HUDEP-2 (cell line): ENCODE measurements at regions not wholly inside any gene's neighbourhood (a gene's known extent, or its start where the extent isn't known, plus 50 kb on each side); places are given as distances from the start of the nearest gene placed in this dataset.
"Not testable (repeated sequence)": the region's sequence is repeated elsewhere in the genome, so short reads cannot be mapped to it uniquely, and the experiment has no call there.

Source experiments
- DNase-seq, 76 experiments: peaks; one replicate each; lab custom pipeline; 2025; ENCODE audit not compliant: unreplicated experiment in 76 of 76; lab: John Stamatoyannopoulos, UW

DNA sequence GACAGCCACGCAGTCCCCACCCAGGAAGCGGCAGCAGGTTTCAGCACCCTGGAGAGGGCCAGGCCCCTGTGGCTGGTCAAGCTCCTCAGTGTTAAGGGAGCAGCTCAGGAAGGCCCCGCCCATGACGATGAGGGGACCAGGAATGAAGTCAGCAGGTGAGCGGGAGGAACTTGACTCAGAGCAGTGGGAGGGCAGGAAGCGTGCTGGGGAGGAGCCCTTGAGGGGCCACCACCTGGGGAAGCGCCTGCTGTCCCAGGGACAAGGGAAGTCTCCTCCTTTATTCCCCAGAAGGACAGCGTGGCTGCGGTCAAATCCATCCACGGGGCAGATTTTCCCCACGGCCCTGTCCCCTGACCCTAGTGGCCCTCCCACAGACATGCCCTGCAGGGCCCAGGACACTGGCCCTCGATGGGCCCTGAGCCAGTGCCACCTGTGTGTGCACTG lies 357.6 kb downstream of the ADGRD1 start:
- DNase-seq, result not testable (repeated sequence)

DNA sequence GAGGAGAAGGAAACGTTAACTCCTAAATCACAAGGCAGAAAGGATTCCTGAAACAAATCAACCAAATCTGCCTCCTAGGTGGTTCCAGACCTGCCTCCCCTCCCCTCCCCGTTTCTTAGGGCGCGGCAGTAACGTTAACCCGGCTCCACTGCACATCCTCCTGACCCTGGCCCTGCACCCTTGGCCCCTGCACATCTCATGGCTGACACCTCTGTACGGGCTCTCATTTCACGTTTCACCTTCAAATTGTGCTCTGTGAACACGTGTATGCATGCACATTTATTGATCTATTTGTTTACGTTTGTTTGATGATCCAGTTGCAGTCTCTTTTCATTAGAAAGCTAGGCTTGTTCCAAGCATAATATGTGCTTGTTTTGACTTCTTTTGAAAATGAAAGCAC lies 358.1 kb downstream of the ADGRD1 start:
- no peak for DNase-seq

DNA sequence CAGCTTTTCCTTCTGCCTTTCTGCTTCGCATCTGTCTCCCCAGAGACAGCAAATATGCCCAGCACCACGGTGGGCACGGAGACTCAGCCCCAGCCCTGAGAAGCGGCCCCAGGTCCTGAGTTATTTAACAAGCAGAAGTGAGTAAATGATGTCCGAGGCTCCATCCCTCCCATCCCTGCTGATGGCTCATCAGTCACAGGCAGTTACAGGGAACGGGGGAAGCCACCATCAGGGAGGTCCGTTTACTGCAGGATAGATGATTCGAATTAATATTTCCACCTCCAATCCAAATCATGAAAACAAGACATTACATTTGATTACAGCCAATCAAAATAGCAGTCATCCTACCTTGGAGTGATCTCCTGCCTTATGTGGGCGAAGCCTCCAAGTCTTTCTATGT lies 358.7 kb downstream of the ADGRD1 start:
- not testable (repeated sequence) for DNase-seq

DNA sequence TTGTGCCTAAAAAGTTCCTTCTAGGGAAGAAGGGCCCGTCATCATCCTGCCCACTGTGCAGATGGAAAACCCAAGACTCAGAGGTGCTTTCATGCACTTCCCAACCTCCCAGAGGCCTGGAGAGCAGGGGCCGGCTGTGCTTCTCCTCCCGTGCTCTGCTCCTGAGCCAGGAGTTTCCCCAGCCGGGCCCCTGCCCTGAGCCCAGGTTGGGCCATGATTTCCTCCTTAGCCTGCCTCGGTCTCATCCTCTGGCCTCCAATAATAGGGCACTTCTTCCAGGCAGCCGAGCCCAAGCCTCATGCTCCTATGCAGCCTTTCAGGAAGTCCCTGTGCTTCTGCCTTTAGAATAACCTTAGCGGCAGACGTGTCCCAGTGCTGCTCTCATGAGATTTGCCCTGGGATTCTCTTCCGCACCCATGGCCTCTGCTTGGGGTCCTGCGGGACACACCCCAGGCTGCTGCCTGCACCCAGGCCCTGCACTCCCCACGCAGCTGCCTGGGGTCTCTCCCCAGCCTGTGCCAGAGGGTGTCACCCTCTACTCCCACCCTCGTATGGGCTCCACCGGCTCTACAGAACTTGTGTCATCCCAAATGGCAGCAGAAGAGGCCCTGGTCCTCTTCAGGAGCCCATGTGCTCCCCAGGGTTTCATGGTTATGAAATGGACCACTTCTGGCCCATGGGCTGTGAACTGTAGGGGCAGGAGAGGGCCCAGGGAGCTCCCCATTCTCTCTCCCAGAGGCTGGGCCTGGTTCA lies 359.3 kb downstream of the ADGRD1 start:
- no peak for DNase-seq

DNA sequence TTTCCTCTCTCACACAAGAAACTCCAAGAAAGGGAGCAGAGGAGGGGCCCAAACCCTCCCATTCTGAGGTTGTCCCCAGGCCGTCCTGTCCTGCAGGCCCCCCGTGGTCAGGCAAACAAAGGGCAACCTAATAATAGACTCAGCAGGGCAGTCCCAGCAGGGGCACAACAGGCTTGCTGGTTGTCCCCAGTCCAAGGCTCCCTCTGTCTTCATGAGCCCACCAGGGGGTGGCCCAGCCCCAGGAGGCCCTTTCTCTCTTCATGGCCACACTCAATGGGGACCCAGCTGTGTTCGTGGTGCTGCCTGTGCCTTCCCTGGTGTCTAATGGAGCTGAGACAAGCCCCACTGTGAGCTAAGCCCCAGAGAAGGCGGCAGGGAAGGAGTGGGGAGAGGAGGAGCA lies 359.9 kb downstream of the ADGRD1 start:
- no peak for DNase-seq

DNA sequence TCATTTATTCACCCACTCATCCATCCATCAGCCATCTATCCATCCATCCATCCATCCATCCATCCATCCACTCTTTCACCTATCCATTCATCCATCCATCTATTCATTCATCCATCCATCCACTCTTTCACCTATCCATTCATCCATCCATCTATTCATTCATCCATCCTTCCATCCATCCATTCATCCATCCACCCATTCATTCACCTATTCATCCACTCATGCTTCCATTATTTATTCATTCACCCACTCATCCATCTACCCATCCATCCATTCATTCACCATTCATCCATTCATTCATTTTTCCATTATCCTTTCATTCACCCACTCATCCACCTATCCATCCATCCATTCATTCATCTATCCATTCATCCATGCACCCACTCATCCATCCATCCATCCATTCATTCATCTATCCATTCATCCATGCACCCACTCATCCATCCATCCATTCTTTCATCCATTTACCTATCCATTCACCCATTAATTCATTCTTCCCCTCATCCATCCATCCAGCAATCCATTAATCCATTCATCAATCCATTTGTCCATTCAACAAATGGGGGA lies 360.9 kb downstream of the ADGRD1 start:
- DNase-seq, result no peak

DNA sequence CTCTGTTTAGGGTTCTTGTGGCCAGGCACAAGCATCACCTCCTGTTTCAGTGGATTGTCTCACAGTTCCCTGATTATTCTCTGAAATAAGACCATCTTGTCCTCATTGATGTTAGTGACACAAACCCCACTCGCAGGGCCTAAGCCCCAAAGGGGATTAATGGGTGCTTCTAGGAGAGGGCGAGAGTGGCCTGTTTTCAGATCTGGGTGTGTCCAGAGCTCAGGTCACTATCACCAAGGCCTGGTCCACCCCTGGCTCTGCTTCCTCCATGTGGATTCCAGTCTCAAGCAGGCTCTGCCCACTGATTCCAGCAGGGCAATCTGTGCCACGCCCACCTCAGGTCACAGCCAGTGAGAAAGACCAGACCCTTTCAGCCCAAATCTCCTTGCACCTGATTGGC lies 361.9 kb downstream of the ADGRD1 start:
- no peak for DNase-seq

DNA sequence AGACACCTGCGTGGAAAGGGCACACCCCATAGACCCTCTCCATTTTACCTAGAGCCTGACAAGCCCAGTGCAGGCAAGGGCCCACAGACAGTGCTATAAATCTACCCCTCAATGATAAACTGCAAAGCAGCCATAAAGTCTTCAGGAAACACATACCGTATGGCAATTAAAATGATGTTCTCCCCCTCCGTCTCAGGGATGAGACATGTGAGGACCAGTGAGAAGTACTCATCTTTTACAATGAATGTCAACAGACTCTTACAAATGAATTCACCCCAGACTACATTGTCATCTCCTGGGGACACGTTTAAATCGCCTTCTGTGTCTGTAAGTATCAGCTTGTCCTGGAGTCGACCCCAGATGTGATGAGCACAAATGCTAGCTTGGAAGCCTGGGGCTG lies 362.7 kb downstream of the ADGRD1 start:
- DNase-seq, result no peak

DNA sequence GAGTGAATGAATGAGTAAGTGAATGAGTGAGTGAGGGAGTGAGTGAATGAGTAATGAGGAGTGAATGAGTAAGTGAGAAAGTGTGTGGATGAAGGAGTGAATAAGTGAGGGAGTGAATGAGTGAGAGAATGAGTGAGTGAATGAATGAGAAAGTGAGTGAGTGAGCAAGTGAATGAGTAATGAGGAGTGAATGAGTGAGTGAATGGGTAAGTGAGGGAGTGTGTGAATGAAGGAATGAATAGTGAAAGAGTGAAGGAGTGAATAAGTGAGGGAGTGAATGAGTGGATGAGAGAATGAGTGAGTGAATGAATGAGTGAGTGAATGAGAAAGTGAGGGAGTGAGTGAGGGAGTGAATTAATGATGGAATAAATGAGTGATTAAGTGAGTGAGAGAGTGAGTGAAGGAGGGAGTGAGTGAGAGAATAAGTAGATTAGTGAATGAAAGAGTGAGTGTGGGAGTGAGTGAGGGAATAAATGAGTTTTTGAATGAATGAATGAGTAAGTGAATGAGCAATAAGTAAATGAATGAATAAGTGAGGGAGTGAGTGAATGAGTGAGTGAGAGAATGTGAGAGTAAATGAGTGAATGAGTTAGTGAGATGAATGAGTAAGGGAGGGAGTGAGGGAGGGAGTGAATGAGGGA lies 364.5 kb downstream of the ADGRD1 start:
- no peak for DNase-seq

DNA sequence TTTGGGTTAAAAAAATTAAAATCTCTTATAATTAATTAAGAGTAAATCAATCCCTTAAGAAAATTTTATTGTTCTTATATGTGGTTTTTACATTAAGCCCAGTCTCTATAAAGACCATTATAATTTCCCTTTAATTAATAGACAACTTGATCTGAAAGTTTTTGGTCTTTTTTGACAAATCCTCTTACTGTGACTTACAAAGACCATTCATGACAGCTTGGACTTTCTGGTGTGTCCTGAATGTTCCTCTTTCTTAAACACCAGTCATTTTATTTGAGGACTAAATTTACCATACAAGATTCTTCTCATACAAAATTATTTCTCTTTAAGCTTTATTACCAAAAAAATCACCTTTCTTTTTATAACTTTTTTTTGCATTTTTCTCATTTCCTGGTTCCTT lies 368.3 kb downstream of the ADGRD1 start:
- DNase-seq, result no peak

DNA sequence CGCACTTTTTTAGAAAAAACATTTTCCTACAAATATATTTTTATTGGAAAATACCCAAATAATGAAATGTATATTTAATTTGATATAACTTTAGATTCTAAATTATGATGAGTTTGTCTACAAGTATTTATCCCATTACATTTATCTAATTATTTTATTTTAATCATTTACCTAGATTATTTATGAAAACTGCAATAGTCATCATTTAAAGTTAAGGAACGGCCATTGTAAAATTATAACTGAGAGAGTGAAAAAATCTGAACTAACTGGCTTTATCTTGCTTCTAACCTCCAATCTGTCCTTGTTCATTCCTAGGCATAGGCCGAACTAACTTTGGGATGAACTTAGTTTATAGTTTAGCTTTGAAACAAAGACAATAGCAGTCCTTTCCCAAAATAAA lies 368.8 kb downstream of the ADGRD1 start:
- DNase-seq, result not testable (repeated sequence)

DNA sequence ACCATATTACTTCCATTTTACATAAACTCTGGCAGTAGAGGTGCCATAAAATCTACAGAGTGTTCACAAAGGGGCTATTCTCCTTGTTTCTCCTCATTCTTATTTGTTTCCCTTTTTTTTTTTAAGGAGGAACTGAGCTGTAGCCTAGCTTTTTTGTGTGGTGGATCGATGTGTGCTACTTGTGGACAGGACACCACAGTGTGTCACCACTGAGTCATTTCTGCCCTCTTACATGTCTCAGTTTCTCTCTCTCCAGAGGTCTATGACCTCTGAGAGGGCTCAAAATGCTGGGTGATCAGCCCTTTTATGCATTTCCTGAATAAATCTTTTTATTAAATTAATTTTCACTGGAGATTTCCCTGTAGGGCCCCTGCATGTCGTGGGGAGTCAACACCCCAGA lies 370.2 kb downstream of the ADGRD1 start:
- DNase-seq, result no peak

DNA sequence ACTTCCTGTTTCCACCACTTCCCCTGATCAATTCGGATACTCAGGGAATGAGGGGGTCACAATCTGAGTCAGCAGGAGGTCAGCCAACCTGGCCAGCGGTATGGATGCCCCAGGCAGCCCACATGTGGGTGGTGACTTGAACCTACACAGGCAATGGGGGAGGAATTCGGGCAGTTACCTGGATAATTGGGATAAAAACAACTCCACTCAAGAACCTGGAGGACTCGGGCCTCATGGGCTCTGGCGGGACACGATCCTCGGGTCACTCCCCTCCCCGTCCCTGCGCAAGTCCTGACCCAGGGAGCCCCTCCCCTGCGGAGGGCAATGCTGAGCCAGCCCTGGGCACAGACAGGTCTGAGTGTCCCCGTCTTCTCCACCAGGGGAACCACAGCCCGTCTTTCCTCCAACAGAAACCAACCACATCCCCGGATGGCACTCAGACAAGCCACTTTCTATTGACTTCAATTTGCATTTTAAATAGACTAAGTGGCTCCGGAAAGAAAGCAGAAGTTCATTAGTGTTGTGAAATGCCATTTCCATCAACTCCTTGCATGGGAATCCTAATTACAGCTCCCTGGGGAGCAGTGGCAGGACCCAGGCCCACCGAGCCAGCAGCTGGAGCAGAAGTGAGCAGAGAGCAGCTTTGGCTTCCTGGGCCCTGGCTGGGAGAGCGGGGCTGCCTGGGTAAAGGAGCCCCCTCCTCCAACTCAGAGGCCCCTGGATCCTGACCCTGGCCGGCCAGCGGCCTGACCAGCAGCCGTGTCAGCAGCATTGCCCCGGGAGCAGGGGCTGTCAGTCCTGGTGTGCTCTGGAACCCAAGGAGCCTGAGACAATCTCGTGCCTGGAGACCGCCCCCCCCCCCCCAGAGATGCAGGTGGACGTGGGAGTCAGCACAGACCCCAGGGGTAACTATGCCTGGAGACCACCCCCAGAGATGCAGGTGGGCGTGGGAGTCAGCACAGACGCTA lies 374.1 kb downstream of the ADGRD1 start:
- peak in 1 of 76 experiments; percentile 4 for DNase-seq

DNA sequence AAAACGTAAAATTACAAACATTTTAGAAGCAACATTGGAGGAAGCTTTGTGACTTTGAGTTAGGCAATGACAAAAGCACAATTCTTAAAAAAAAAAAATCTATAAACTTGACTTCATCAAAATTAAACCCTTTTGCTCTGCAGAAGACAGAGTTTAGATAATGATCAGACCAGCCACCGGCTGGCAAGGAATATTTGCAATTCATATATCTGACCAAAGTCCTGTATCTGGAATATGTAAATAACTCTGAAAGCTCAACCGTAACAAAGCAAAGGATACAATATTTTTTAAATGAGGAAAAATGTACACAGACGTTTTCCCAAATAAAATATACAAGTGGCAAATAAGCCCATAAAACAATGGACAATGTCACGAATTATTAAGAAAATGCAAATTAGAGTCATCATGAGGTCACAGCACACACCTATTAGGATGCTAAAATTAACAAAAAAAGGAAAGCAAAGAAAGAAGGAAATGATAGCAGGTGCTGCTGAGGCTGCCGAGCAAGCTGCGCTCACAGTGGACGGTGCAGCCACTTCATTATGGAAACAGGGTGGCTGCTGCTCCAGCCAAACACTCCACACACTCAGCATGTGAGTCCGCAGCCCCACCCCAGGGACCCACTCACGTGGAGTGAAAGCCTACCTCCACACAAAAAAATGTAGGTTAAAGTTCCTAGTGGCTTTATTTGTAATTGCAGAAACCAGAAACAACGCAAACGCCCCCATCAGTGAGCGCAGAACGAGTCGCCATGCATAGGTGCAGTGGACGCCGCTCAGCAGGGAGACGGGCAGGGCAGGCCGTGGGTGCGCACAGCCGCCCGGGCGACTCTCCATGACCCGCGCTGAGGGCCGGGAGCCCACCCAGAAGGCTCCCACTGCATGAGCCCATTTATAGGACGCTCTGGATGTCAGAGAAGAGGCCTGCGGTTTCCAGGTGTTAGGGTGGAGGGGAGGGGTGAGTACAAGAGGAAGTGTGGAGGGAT lies 375.4 kb downstream of the ADGRD1 start:
- DNase-seq, result not testable (repeated sequence)

DNA sequence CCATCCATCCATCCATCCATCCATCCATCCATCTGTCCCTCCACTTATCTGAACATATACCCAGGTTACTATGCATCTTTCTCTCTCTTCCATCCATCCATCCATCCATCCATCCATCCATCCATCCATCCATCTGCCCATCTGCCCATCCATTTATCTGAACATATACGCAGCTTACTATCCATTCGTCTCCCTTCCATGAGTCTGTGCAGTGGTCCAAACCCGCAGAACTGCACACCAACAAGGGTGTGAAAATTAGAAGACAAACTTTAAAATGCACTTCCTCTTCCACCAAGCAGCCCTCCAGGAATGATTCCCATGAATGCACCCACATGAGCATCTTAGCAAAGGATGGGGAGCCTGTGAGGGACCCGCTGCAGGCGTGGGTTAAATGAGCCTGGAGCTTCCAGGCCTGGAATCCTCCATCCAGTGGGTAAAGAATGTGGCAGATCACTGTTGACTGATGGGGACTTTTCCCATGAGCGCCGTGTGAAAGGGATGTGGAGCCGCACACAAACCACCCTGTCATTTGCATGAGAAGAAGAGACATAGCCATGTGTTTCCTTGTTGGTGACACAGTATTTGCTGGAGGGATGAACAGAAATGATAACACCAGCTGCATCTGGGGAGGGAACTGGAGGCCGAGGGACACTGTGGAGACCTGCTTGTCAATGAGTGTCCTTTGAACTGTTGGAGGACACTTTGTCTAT lies 376.6 kb downstream of the ADGRD1 start:
- no peak for DNase-seq

DNA sequence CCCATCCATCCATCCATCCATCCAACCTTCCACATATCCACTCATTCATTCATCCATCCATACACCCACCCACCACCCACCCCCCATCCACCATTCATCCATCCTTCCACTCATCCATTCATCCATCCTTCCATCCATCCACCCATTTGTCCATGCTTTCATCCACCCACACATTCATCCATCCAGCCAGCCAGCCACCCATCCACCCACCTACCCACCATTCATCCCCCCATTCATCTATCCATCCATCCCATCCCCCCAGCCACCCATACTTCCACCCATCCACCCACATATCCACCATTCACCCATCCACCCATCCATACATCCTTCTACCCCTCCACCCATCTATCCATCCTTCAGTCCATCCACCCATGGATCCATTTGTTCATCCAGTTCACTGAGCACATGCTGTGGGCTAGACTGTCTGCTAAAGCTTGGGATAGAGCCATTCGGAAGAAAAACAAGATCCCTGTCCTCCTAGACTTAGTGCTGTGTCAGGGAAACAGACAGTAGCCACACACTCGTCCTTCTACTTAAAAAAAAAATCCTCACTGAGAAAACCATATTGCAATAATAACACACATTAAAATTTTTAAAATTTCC lies 377.5 kb downstream of the ADGRD1 start:
- no peak for DNase-seq

DNA sequence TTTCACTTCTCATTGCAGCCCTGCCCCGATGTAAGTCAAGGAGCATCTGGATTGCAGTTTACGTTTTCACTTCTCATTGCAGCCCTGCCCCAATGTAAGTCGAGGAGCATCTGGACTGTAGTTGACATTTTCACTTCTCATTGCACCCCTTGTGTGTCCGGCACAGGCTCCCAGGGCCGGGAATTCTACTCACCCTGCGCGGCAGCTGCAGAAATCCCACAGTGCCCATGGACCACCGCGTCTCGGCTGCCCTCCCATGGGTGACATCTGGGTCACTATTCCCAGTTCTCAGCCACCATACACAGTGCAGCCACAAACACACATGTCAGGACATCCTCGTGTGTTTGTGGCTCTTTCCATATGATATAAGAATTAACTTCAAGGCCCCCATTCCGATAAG lies 378.5 kb downstream of the ADGRD1 start:
- DNase-seq, result no peak

DNA sequence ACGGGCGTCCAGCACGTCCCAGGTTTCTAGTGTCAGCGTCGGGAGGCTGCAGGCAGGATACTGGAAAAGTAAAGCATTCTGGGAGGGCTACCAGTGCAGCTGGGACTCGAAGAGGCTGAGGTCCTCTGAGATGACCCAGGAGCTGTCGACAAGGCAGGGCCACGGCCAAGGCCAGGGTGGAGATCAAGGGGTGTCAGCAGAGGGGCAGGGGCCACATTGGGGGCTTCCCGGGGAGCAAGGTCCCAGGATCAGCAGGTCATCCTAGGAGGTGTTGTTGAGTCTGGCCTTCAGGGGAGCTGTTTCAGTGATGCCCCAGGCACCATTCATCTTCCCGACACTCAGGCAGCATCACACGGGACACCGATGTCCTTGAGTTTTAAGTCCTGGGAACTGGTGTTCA lies 377.8 kb upstream of the SFSWAP start:
- DNase-seq, result no peak
